HG02588 (cell line): ENCODE measurements at regions not wholly inside any gene's neighbourhood (a gene's known extent, or its start where the extent isn't known, plus 50 kb on each side); places are given as distances from the start of the nearest gene placed in this dataset.
"Not testable (repeated sequence)": the region's sequence is repeated elsewhere in the genome, so short reads cannot be mapped to it uniquely, and the experiment has no call there.

Experiments used
- ATAC-seq: cut with Tn5 transposase; IDR thresholded peaks from one replicate; pipeline ENCODE4 v1.9.1; 2021; ENCODE audit warnings: mild to moderate bottlenecking, moderate library complexity; ENCODE audit not compliant: unreplicated experiment

GRCh38 chr6:153984811-153985210 lies 54.2 kb upstream of the OPRM1 start:
- ATAC-seq, result no peak

GRCh38 chr6:153980171-153980570 lies 58.9 kb upstream of the OPRM1 start:
- ATAC-seq, result no peak

GRCh38 chr6:153978911-153979548 lies 60.0 kb upstream of the OPRM1 start:
- ATAC-seq, result not testable (repeated sequence)

- no peak for ATAC-seq
Measured at GRCh38 chr6:153976921-153977693, 61.9 kb upstream of the OPRM1 start.

GRCh38 chr6:153966001-153966400 lies 73.0 kb upstream of the OPRM1 start:
- ATAC-seq, result no peak

GRCh38 chr6:153963352-153963751 lies 75.7 kb upstream of the OPRM1 start:
- no peak for ATAC-seq

- no peak for ATAC-seq
Measured at GRCh38 chr6:153962555-153962954, 76.5 kb upstream of the OPRM1 start.

GRCh38 chr6:153960741-153961140 lies 78.3 kb upstream of the OPRM1 start:
- ATAC-seq, result no peak

- no peak for ATAC-seq
Measured at GRCh38 chr6:153960281-153960680, 78.8 kb upstream of the OPRM1 start.

- ATAC-seq, result no peak
Measured at GRCh38 chr6:153959276-153959675, 79.8 kb upstream of the OPRM1 start.

GRCh38 chr6:153958860-153959259 lies 80.2 kb upstream of the OPRM1 start:
- ATAC-seq, result no peak

- peak; percentile 94 for ATAC-seq
Measured at GRCh38 chr6:153957394-153957793, 81.6 kb upstream of the OPRM1 start.

GRCh38 chr6:153956808-153957207 lies 82.2 kb upstream of the OPRM1 start:
- ATAC-seq, result no peak

- ATAC-seq, result no peak
Measured at GRCh38 chr6:153949616-153950015, 89.4 kb upstream of the OPRM1 start.

GRCh38 chr6:153947808-153948447 lies 91.1 kb upstream of the OPRM1 start:
- ATAC-seq, result peak; percentile 51

- ATAC-seq, result no peak
Measured at GRCh38 chr6:153944201-153944600, 94.8 kb upstream of the OPRM1 start.

GRCh38 chr6:153942361-153942760 lies 96.7 kb upstream of the OPRM1 start:
- no peak for ATAC-seq

- ATAC-seq, result no peak
Measured at GRCh38 chr6:153941768-153942167, 97.3 kb upstream of the OPRM1 start.

GRCh38 chr6:153938876-153939275 lies 100.2 kb upstream of the OPRM1 start:
- ATAC-seq, result no peak

GRCh38 chr6:153931431-153931830 lies 107.6 kb upstream of the OPRM1 start:
- no peak for ATAC-seq

GRCh38 chr6:153927867-153928266 lies 111.2 kb upstream of the OPRM1 start:
- no peak for ATAC-seq
